HG03558 (cell line): ENCODE measurements at regions not wholly inside any gene's neighbourhood (a gene's known extent, or its start where the extent isn't known, plus 50 kb on each side); places are given as distances from the start of the nearest gene placed in this dataset.
"Not testable (repeated sequence)": the region's sequence is repeated elsewhere in the genome, so short reads cannot be mapped to it uniquely, and the experiment has no call there.

Experiments
- ATAC-seq: cut with Tn5 transposase; IDR thresholded peaks from one replicate; pipeline ENCODE4 v1.9.1; 2021; ENCODE audit warnings: moderate number of reproducible peaks; ENCODE audit not compliant: unreplicated experiment; ENCODE audit errors: extremely low read depth

DNA sequence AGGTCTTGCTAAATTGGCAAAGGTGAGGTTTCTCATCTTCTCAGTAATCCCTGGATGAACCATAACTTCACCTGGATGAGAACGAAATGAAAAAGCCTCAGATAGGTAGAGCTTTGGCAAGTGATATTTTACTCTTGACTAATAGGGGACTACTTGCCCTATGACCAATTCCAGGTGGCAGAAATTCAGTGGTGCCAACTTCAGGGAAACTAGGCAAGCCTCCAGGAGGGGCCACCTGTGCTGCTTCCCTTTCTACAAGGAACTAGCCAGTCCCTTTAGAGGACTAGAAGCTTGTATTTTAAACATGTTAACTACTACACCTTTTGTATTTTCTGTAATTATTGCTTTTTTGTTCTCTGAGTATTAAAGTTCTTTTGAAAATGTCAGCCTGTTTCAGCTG lies 169.0 kb upstream of the GRIA1 start:
- no peak for ATAC-seq

DNA sequence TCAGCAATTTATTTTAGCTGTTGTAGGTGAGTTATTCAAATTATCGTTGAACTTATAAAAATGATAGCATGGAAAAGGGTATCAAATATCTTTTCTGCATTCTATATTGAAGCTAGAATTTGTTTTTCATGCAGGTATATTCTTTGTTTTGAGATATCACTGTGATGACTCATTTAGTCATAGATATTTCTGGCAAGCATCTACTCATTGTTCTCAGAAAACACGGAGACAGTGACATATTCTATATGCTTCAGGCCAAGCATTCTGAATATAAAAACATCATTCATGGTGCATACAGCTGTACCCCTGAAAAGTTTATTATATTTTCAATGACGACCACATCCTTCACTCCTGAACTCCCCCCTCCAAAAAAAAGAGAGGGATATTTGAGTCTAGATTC lies 150.3 kb upstream of the GRIA1 start:
- no peak for ATAC-seq

DNA sequence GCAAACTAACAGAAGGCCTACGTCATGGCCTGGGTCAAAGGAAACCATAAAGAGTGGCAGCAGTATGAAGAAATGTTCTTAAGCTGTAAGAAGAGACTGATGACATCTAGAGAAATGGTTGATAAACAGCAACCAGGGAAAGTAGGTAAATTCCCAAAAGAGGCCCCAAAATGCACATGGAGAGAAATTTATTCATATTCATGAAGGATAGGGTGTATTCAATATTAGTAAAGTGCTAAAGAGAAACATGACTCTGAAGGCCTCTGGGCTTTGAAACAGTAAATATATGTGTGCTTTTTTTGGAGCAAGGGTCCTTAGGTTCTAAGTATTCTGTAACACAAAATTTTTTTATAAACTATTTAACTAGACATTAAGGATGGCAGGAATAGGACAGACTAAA lies 149.7 kb upstream of the GRIA1 start:
- ATAC-seq: no peak

DNA sequence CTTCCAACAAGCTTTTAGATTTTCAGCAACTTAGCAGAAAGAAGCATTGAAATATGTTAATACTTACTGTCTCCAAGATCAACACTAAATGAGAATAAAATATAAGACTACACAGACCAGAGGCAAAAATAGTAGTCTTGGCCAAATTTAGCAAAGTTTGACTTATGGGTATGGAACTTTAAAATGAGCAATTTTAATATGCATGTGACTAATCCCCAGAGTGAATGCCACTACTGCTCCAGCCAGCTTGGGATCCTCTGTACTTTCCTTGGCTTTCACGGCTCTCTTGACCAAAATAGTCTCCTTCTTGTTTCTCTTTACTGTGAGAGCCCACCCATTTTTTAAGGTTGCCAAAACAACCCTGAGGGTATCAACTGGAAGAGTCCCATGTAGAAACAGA lies 148.0 kb upstream of the GRIA1 start:
- ATAC-seq: no peak

DNA sequence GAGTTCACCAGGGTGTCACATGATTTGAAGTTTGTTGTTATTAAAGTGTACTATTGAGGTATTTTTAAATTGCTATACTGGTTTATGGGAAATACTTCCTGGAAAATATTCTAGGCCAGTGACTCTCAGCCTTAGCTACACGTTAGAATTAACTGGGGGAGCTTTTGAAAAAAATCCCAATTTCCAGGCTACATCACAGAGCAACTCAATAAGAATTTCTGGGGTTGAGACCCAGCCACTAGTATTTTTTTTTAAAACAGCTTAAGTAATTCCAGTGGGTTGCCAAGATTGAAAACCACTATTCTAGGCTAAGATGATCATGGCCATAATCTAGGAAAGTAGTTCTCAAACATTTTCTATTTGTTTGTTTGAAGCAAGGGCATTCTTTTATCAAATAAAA lies 142.9 kb upstream of the GRIA1 start:
- no peak for ATAC-seq

DNA sequence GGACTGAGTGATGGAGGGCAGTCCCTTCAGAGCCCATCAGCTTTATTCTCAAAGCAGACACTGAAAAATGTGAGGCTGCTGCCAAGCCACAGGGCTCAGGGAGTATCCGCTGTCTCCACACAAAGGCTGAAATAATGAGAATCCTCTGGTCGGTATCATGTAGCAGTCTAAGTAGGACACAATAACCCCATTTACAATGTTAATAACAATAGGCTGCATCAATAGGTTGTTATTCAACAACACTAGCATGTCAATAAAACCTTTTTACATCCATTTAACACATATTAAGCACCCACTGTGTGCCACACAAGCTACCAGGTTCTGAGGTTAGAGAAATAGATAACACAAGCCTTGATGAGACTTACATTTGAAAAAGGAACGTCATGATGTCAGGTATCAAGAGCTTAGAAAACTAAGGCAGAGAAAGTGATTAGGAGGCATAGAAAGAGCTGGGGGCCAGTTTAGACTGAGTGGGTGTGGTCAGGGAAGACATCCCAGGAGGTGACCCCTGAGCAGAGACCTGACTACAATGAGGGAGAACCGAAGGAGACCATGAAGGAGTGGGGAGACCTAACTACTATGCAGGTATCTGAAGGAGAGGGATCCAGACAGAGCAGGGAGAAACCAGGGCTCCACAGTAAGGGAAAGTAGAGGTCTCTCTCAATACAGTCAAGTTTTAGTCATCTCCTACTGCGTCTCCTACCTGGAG lies 140.1 kb upstream of the GRIA1 start:
- ATAC-seq: no peak

DNA sequence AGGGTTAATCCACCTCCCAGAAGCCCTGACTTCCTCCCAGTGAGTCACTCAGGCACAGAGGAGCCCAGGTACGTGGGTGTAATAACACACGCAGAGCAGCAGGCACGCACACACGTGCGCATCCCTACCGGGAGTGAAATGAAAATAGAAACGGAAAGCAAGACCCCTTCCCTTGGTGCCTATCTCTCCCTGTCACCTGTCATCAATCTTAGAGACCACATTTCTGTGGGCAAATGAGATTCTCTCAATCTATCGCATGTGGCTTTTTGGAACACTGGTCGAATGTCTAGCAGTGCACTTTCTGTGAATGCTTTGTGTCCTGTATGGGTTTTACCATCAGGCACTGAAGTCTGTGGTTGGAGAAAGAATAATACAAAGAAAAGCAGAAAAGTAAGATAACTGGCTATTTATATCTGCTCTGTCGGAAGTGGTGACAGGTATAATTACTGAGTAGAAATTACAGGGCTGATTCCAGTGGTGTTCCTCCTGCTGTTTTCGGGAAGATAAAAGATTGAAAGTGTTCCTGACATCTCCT lies 137.7 kb upstream of the GRIA1 start:
- ATAC-seq: no peak

DNA sequence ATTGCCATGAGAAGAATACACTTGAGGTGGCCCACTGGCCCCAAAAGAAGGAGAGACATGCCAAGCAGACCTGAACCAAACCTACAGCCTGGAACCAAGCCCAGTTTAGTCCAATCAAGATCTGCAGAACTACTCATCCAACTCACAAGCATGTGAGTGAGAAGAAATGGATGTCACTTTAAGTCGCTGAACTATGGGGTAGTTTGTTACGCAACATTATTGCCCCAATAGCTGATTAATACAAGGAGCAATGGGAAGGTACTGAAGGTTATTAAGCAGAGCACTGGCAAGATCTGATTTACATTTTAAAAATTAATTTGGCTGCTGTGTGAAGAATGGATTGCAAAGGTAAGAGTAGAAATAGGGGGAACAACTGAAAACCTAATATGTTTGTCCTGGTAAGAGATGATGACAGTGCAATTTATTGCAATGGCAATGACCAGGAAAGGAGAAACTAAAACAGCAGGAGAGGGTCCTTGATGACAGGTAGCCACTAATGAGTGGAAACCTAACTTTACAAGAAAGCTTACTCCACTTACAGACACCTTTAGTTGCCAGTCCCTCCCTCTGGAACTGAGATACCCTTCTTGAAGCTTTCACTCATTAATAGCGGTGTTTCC lies 132.9 kb upstream of the GRIA1 start:
- no peak for ATAC-seq

DNA sequence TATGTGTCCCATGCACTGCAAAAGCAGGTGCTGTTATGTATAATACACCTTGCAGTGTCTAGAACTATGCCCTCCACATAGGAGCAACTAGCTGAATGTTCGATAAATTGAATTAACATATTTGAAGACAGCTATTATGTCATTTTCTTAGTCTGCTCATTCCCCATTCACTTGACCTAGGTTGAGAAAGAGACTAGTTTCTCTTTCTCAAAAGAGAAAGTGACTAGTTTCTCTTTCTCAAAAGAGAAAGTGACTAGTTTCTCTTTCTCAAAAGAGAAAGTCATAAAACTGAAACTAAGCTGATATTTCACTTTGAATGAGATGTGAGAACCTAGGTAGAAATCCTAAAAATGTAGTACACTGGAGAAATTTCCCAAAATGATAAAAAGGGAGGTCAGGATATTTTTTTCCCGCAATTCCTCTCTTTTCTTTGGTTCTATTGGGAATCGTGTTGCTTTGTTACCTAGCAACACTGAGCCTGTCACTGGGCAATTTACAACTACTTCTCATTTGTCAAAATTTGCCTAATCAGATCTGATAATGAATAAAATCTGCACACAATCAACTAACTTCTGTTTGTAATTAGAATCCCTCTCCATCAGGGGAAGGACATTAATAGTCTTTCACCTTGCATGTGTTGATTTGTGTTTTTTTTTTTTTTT lies 132.0 kb upstream of the GRIA1 start:
- ATAC-seq: peak; percentile 74

DNA sequence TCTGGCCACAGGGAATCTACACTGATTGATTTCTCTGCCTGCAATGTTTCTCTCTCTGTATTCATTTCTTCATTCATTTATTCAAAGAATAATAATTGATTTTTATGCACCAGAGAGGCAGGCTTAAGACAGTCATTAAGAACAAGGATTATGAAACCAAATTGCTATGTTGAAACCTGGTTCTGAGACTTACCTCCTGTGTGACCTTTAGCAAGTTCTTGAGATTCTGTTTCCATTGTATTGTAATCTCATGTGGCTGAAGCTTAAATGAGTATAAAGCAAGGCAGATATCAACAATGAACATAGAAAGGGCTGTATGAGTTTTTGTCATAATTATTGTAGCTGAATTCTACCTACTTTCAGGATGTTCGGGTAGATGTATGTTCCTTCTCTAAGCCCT lies 129.6 kb upstream of the GRIA1 start:
- no peak for ATAC-seq

DNA sequence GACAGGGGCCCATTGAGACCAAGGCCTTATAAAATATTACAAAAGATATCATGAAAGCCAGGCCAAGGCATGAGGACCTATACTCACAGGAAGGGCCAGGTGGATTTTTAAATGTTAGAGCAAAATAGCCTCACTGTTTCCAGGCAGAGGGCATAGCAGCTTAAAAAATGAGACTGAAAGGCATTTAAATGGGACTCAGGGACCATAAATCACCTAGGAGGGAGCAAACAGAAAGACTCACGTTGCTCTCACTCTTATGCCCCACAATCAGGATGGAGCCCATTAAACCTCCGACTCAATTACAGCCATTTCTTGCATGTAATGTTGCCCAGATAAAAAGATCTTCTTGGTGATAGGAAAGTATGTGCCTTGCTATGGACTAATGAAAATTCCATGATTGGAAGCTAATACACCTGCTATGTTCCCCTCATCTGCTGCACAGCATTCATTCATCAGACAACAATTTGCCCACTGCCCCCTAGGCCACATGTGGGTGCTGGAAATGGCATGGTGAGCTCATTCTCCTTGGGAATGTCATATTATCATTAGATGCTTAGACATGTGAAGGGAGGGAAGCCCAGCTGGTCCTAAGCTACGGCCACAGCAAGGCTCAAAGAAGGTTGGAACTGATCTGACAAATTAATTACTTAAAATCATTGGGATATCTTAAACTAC lies 128.6 kb upstream of the GRIA1 start:
- no peak for ATAC-seq

DNA sequence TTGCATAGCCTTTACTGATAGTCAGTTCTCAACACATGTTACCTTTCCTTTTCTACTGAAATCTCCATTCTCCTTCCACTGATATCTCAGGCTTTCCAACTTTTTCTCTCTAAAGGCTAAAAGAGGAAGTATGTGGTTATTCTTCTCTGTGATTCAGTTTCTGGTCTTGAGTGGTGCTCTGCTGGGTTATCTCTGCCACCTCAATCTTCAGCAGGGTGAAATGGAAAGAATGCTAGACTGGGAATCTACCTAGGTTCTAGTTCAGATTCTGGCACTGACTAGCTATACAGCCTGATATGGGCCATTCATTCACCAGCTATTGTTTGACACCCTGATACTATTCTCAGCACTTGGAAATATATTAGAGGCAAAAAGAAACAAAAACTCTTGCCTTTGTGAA lies 124.9 kb upstream of the GRIA1 start:
- ATAC-seq: no peak

DNA sequence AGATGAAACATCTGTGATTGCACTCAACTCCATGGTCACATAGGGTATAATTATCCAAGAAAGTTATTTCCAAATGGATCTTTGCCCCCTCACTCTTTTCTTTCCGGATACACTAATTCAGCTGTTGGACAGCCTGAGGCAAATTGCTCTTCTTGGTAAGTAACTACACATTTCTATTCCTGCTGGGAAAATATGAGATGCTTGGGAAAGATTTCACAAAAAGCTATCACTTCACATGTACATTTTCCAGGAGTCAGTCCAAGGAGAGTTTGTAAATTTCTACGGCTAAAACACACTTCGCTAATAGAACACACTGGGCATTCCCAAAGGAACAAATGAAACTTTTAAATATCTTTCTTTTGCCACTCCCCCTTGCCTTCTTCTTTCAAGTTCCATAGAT lies 123.0 kb upstream of the GRIA1 start:
- ATAC-seq: no peak

DNA sequence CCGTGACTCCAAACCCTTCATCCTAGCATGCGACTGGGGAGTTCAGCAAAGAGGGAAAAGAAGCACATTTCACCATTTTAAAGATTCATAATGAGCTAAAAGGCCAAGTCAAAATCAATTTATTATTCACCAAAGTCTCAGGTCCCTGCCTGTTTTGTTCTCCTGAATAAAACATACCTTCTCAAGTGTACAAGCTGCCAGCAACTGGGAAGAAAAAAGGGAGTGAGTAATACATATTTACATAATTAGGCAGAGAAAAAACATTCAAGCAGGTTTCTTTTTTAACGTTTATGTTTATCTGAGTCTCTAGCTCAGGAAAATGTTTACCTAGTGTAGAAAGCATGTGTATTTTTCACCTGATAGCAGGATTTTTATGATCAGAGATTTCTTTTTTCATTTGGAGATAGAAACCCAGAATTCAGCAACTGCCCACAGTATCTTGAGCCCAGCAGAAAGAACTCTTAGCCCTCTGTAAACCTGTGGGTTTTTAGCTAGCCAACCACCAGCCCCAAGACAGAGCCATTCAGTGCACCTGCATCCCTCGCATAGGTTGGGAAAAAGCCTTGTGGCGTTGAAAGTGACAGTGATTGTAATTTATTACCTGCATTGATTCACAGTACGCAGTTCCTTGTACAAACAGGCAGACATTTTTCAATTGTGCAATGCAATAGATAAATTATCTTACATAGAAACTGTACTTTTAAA lies 117.9 kb upstream of the GRIA1 start:
- no peak for ATAC-seq

DNA sequence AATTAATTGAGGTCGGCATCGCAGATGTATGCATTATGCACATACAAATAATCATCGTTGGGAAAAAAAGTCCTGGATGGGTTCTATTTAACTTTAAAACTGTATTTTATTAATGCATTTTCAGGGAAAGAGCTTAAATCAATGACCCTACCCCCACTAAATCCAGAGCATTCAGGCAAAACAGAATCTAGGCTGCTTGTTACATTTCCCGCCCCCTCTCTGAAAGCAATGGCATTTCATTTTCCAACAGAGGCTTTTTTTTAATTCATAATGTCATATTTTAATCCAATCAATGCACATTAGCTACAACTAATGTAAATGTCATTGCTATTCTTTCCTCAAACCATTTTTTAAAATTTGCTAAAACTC lies 117.4 kb upstream of the GRIA1 start:
- ATAC-seq: no peak

DNA sequence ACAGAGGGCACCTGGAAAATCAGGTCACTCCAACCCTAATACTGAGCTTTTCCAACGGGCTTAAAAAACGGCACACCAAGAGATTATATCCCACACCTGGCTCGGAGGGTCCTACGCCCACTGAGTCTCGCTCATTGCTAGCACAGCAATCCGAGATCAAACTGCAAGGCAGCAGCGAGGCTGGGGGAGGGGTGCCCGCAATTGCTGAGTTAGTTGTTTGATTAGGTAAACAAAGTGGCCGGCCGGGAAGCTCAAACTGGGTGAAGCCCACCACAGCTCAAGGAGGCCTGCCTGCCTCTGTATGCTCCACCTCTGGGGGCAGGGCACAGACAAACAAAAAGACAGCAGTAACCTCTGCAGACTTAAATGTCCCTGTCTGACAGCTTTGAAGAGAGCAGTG lies 108.8 kb upstream of the GRIA1 start:
- not testable (repeated sequence) for ATAC-seq

DNA sequence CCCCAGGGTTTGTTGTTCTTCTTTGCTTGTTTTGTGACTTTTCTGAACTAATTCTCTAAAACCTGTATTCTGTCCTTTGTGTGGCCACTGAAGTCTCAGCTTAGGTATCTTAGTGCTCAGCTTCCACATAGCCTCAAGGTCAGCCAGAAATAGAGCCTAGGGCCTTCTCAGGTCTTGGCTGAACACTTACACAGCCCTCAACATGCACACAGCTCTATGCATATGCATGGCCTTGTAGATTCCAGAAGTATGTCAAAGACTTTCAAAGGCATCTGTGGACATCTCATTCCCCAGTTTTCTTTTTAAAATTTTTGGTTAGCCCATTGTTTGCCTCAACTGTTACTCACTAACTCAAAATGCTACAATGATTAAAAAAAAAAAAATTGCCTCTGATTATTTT lies 99.9 kb upstream of the GRIA1 start:
- ATAC-seq: no peak

DNA sequence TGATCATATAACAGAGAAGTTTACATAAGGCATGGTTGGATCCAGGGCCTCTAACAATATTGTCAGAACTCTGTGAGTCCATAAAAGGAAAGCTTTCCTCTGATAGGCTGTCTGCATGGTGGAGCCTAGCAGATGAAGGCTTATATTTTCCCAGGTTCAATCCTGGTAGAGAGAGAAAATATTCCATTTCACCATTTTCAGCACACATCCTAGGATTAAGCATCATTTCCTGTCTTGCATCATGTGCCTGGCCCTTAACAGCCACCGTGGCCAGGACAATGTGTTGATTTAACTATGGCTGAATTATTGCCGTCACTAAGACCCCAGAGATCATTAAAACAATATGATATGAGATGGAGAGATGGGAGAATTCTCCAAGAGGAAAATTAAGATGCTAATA lies 90.9 kb upstream of the GRIA1 start:
- no peak for ATAC-seq

DNA sequence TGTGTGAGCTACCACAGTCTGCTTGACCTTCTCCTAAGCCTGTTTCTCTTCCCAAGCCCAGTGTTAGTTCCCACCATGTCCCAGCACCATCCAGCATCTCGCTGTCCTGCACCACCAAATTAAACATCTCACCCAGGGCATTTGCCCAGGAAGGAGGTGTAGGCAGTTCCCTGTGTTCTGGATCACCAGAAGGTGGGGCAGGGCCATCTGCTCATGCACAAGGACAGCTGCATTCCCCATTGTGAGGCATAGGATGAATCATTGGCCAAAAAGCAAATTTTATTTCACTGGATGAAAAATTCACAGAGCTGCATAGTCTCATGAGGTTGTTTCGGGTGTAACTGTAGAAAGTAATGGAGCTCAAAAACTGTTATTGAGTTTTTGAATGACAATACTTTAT lies 89.5 kb upstream of the GRIA1 start:
- ATAC-seq: no peak

DNA sequence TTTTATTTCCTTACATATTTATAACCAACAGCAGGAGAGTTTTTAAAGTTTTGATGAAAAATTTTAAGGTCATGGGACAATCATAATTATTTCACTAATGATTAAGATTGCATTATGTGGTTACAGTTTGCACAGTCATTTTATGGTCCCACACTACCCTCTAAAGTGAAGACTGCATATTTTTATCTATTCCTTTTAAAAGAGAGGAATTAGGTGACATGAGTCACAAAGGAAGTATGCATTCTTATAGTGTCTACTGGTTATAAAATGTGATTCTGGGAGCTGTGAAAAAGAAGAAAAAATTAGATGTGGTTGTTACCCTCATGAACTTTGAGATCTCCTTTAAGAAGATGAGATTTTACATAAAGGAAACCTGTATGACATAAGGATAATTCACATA lies 87.9 kb upstream of the GRIA1 start:
- no peak for ATAC-seq

DNA sequence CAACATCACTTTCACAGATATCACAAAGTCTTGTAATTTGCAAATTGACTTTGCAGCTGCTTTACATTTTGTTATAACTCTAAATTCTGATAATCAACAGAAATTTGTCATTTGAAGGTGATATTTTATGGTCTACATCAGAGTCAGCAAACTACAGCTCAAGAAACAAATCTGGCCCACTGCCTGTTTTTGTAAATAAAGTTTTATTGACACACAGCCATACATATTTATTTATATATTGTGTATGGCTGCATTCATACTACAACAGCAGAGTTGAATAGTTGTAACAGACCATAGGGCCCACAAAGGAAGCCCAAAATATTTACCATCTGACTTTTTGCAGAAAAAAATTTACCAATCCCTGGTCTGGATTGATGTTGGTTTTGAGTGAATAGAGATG lies 87.0 kb upstream of the GRIA1 start:
- ATAC-seq: no peak
